ENCODE measurements at regions not wholly inside any gene's neighbourhood (a gene's known extent, or its start where the extent isn't known, plus 50 kb on each side); places are given as distances from the start of the nearest gene placed in this dataset.
"Not testable (repeated sequence)": the region's sequence is repeated elsewhere in the genome, so short reads cannot be mapped to it uniquely, and the experiment has no call there.

DNA sequence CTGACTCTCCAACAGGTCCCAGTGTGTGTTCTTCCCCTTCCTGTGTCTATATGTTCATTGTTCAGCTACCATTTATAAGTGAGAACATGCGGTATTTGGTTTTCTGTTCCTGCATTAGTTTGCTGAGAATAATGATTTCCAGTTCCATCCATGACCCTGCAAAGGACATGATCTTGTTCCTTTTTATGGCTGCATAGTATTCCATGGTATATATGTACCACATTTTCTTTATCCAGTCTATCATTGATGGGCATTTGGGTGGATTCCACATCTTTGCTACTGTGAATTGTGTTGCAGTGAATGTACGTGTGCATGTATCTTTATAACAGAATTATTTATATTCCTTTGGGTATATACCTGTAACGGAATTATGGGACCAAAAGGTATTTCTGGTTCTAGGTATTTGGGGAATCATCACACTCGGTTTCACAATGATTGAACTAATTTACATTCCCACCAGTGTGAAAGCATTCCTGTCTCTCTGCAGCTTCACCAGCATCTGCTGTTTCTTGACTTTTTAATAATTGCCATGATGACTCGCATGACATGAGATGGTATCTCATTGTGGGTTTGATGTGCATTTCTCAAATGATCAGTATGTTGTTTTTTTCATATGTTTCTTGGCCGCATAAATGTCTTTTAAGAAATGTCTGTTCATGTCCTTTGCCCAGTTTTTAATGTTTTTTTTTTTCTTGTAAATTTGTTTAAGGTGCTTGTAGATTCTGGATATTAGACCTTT, 60.2 kb downstream of the LSMEM1 start:
- 93% methylated on average over 6 of the region's 6 CpGs for WGBS
- H3K4me1 ChIP-seq (ENCODE audit: insufficient read depth), result no peaks in the 10 kb centered on the region
- no peaks in the 10 kb centered on the region for H3K36me3 ChIP-seq (ENCODE audit: insufficient read depth)
- H3K27ac ChIP-seq (ENCODE audit: low read depth), result no peak overlapping the region
- DNase-seq (ENCODE audit: extremely low spot score), result no peak
- no peak overlapping the region for H3K4me3 ChIP-seq (ENCODE audit: low read depth, low read length)

DNA sequence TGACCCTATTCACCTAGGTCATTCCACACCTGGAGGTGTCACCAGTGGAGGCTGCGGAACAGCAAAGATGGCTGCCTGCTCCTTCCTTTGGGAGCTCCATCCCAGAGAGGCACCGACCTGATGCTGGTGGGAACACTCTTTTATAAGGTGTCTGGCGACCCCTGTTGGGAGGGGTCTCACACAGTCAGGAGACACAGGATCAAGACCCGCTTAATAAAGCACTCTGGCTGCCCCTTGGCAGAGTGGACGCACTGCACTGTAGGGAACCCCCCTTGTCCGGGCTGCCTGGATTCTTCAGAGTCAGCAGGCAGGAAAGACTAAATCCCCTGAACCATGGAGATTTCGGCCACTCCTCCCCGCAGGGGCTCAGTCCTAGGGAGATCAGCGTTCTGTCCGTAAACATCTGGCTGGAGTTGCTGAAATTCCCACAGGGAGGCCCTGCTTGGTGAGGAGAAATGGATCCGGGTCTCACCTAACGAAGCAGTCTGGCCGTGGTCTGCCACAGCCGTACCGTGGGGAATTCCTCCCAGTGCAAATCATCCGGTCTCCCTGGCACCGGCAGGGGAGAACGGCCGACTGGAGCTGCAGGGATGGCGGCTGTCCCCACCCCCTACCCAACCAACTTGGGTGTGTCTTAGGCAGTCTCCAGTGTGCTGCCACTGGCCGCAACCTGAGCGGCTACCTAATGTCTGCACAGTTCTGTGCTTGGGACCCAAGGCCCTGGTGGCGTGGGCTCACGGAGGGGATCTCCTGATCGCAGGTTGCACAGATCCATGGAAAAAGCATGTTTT, 66.1 kb downstream of the LSMEM1 start:
- H3K27ac ChIP-seq (ENCODE audit: low read depth), result no peak overlapping the region
- no peak for DNase-seq (ENCODE audit: extremely low spot score)
- no peaks in the 10 kb centered on the region for H3K4me1 ChIP-seq (ENCODE audit: insufficient read depth)
- 91% methylated on average over 25 of the region's 25 CpGs for WGBS
- no peak overlapping the region for H3K4me3 ChIP-seq (ENCODE audit: low read depth, low read length)
- H3K36me3 ChIP-seq (ENCODE audit: insufficient read depth), result no peaks in the 10 kb centered on the region

DNA sequence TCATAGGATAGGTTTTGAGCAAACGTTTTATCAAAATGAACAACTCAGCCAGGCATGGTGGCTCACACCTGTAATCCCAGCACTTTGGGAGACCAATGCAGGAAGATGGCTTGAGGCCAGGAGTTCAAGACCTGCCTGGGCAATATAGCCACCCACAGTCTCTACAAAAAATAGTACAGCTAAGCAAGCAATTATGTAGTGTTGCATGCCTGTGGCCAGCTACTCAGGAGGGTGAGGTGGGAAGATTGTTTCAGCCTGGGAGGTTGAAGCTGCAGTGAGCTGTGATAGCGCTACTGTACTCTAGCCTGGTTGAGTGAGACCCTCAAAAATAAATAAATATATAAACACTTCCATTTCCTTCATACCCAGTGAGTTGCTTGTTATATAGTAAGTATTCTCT, 67.1 kb downstream of the LSMEM1 start:
- no peak for DNase-seq (ENCODE audit: extremely low spot score)
- Histone ChIP-seq H3K4me1 (ENCODE audit: insufficient read depth) (no peaks in the 10 kb centered on the region), H3K36me3 (ENCODE audit: insufficient read depth) (no peaks in the 10 kb centered on the region), H3K4me3 (ENCODE audit: low read depth, low read length) (no peak overlapping the region), H3K27ac (ENCODE audit: low read depth) (no peak overlapping the region)
- WGBS, result 75% methylated on average over 2 of the region's 2 CpGs

DNA sequence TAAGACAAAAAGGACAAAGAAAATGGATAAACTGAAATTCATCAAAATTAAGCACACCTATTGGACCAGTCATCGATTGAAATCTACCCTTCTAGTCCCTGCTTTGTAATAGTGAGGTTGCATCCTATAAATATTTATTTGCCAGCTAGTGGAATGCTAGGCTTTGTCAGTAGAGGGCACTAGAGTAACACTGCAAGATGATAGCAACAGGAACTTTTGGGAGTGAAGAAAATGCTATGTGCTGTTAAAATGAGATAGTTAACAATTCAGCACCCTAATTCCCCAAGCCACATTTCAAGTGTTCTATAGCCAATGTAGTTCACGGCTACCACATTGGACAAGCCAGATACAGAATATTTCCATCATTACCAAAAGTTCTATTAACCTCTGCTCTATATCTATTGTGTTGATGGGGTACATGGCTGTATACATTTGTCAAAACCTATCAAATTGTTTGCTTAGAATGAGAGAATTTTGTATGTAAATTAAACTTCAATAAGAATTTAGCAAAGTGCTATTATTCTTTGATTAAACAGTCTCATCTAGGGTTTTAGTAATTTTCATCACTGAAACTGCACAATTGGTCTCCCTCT, 69.8 kb downstream of the LSMEM1 start:
- no peak for DNase-seq (ENCODE audit: extremely low spot score)
- no peak overlapping the region for H3K4me3 ChIP-seq (ENCODE audit: low read depth, low read length)
- WGBS, result 28% methylated on average over 2 of the region's 2 CpGs
- H3K27ac ChIP-seq (ENCODE audit: low read depth), result no peak overlapping the region
- H3K36me3 ChIP-seq (ENCODE audit: insufficient read depth), result no peaks in the 10 kb centered on the region
- H3K4me1 ChIP-seq (ENCODE audit: insufficient read depth), result no peaks in the 10 kb centered on the region

DNA sequence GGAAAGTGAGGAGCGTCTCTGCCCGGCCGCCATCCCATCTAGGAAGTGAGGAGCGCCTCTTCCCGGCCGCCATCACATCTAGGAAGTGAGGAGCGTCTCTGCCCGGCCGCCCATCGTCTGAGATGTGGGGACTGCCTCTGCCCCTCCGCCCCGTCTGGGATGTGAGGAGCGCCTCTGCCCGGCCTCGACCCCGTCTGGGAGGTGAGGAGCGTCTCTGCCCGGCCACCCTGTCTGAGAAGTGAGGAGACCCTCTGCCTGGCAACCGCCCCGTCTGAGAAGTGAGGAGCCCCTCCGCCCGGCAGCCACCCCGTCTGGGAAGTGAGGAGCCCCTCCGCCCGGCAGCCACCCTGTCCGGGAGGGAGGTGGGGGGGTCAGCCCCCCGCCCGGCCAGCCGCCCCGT, 70.7 kb downstream of the LSMEM1 start:
- H3K36me3 ChIP-seq (ENCODE audit: insufficient read depth); H3K4me3 ChIP-seq (ENCODE audit: low read depth, low read length); H3K4me1 ChIP-seq (ENCODE audit: insufficient read depth); DNase-seq (ENCODE audit: extremely low spot score); H3K27ac ChIP-seq (ENCODE audit: low read depth): not testable (repeated sequence)
- WGBS, result 98% methylated on average over 14 of the region's 30 CpGs

DNA sequence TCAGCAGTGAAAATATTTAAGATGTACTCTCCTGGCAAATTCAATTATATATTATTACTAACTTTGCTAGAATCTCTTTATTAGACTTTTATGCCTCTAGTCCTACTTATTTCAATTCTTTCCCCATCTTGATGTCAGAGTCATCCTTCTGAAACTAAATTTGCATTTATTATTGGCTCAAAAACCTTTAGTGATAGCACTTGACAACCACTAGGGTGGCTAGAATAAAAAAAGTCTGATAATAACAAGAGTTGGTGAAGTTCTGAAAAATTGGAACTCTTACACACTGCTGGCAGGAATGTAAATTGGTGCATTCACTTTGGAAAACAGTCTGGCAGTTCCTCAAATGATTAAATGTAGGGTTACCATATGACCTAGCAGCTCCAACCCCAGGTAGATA, 73.8 kb downstream of the LSMEM1 start:
- H3K4me3 ChIP-seq (ENCODE audit: low read depth, low read length), result no peak overlapping the region
- H3K4me1 ChIP-seq (ENCODE audit: insufficient read depth), result no peaks in the 10 kb centered on the region
- no peak overlapping the region for H3K27ac ChIP-seq (ENCODE audit: low read depth)
- H3K36me3 ChIP-seq (ENCODE audit: insufficient read depth), result no peaks in the 10 kb centered on the region
- no peak for DNase-seq (ENCODE audit: extremely low spot score)

DNA sequence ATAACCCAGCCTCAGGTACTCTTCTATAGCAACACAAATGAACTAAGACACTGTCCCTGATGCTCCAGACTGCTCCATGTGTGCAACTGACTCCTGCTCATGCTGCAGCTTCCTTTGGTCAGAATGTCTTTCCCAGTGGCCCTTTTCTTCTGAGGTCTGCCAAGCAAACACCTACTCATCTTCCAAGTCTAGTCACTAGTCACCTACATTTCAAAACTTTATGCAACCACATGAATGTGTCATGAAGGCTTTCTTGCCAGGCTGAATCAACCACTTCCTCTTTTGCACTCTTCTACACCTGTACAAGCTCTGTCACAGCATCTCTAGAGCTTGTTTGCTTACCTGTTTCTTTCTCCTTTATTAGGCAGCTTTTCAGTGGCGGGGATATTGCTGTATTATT, 75.8 kb downstream of the LSMEM1 start:
- H3K27ac ChIP-seq (ENCODE audit: low read depth), result no peak overlapping the region
- H3K36me3 ChIP-seq (ENCODE audit: insufficient read depth), result no peaks in the 10 kb centered on the region
- DNase-seq (ENCODE audit: extremely low spot score), result no peak
- H3K4me1 ChIP-seq (ENCODE audit: insufficient read depth), result no peaks in the 10 kb centered on the region
- WGBS, result 91% methylated on average over 1 of the region's 1 CpG
- H3K4me3 ChIP-seq (ENCODE audit: low read depth, low read length), result no peak overlapping the region

DNA sequence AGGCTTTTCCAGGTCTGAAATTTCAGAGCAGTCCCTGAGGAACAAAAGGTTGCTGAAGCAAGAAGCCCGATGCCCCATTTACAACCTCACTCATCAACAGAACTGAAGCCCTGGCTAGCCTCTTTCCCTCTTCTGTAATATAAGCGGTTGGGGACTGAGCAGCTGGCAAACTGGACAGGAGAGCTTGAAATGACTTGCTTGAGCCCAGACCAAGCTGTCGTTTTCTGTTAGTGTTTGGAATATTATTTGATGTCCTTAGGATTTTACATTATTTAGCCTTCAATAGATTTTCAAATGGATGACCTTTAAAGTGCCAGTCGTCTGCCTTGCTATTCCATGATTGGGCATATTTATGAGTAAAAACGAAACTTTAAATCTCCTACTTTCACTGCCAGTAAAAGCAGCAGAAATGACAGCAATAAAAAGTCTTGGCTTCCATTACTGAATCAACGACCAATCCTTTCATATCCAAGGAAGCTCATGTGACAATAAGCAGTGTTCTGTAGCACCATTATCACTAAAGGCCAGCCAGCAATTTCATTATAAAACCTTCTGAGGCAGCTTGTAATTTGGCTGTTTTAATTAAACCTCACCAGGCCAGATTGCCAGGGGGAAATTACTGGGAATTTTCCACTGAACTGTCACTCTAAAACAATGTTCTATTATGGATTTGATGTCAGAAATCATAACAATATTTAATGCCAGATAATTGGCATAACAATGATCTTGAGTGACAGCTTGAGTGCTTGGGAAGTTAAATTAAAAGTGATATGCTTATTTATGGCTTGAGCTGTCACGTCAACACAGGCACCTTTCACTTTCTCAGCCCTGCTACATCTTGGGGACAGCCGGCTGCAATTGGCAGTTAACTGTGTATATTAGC, 85.9 kb downstream of the LSMEM1 start:
- DNase-seq (ENCODE audit: extremely low spot score), result no peak
- H3K36me3 ChIP-seq (ENCODE audit: insufficient read depth), result no peaks in the 10 kb centered on the region
- H3K4me3 ChIP-seq (ENCODE audit: low read depth, low read length), result no peak overlapping the region
- H3K4me1 ChIP-seq (ENCODE audit: insufficient read depth), result no peaks in the 10 kb centered on the region
- WGBS, result 29% methylated on average over 8 of the region's 8 CpGs
- no peak overlapping the region for H3K27ac ChIP-seq (ENCODE audit: low read depth)

DNA sequence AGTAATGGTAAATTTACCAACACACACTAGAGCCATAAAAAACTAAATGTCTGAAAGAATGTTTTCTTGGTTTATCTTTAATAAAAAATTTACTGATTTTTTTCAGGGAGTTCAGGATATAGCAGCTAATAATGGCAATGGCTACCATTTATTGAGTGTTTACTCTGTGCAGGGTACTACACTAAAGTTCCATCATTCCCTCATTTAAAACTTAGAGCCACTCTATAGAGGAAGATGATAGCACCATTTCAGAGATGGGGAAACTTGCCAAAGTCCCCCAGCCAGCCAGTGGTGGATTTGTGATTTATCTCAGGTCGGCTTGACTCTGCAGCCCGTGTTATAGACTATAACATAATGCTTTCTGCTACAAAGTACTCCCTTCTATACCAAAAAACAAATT, 86.6 kb downstream of the LSMEM1 start:
- no peak for DNase-seq (ENCODE audit: extremely low spot score)
- Histone ChIP-seq H3K4me1 (ENCODE audit: insufficient read depth) (no peaks in the 10 kb centered on the region), H3K27ac (ENCODE audit: low read depth) (no peak overlapping the region), H3K36me3 (ENCODE audit: insufficient read depth) (no peaks in the 10 kb centered on the region), H3K4me3 (ENCODE audit: low read depth, low read length) (no peak overlapping the region)
- WGBS, result 74% methylated on average over 2 of the region's 2 CpGs

DNA sequence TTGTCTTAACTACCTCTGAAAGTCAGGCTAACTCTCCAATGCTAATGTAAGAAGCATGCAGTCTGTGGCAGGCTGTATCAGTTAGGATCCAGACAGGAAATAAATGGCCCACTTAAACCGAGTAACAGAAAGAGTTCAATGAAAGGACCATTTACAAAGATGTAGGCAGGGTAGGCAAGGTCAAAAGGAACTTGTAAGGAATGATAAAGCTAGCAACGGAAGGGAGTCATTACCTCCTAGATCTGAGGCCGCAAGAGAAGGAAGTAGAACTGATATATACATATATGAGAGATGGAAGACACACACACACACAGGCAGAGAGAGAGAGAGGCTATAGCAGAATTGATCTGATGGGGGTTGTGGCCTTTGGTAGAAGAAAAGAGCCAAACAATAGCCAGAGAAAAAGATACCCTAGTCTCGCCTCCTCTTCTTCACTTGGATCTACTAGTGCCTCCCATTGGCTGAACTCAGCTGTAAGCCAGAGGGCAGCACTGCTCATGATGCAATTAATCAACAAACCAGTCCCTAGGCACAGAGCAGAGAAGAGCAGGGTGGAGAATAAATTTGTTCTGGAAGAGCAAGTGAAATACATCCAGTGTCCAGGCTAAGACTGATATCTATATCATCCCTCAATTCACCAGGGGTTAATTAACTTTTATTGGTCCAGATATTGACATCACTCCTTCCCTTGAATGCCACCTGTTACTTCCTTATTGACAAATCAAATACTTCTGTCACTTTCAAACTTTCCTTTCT, 91.2 kb downstream of the LSMEM1 start:
- no peak for DNase-seq (ENCODE audit: extremely low spot score)
- 62% methylated on average over 4 of the region's 4 CpGs for WGBS
- H3K36me3 ChIP-seq (ENCODE audit: insufficient read depth), result no peaks in the 10 kb centered on the region
- H3K27ac ChIP-seq (ENCODE audit: low read depth), result no peak overlapping the region
- no peak overlapping the region for H3K4me3 ChIP-seq (ENCODE audit: low read depth, low read length)
- H3K4me1 ChIP-seq (ENCODE audit: insufficient read depth), result no peaks in the 10 kb centered on the region

DNA sequence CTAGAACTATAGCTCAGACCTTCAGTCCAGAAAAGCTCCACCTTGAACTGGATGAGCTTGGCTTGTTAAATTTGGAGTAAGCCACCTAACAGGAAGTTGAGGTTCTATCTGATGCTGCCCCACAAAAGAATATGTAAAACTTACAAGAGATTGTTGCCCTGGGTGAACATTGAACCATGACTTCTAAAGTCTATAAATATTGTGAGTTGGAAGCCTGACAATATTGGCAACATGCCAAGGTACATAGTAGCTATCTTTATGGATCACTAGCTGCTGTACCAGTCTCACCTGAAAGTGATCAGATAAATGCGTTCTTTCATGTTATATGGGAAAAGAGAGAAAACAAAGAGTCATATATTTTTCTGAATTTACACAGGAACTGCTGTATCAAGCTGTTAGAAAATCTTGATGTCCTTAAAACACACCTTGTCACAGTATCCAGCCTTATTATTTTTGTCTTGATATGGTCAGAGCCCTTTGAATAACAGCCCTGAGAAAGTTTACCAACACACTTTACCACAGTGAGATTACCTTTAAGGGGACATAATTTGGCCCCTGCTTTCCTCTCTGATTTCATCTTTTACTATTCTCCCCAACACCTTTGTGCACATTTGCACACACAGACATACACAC, 92.0 kb downstream of the LSMEM1 start:
- Histone ChIP-seq H3K4me1 (ENCODE audit: insufficient read depth) (no peaks in the 10 kb centered on the region), H3K27ac (ENCODE audit: low read depth) (no peak overlapping the region), H3K36me3 (ENCODE audit: insufficient read depth) (no peaks in the 10 kb centered on the region), H3K4me3 (ENCODE audit: low read depth, low read length) (no peak overlapping the region)
- WGBS, result 55% methylated on average over 1 of the region's 1 CpG
- DNase-seq (ENCODE audit: extremely low spot score), result peak; percentile 68

DNA sequence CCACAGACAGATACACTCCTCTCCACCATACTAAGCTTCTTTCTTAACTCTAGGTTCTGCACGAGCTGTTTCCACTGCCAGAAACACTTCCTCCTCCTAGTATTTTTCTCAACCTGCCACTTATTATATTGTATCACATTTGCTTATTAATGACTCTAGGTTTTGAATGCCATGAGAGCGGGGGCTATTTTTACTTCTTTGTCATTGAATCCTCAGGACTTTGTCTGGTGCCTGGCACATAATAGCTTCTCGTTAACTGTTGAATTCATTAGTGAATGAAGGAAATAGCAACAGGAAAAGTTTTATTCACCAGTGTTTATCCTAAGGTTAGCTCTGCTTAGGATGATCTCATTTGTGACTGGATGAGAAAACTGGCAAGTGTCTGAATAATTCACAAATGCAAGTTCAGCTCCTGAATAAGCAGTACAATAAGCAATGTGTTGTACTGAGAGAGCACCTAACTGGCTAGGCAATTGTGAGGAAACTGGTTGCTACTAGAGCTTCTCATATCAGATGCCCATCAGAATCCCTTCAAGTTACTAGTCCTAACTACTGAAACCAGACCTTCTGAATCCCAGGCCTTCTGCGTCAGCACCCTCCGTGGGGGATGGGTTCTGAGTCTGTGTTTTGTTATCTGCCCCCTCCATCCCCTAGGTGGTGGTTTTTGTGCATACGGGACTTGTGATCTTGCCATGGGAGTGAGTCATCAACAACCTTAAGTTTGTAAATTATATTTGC, 92.7 kb downstream of the LSMEM1 start:
- Histone ChIP-seq H3K4me3 (ENCODE audit: low read depth, low read length) (no peak overlapping the region), H3K4me1 (ENCODE audit: insufficient read depth) (no peaks in the 10 kb centered on the region), H3K36me3 (ENCODE audit: insufficient read depth) (no peaks in the 10 kb centered on the region), H3K27ac (ENCODE audit: low read depth) (no peak overlapping the region)
- DNase-seq (ENCODE audit: extremely low spot score), result no peak
- 60% methylated on average over 6 of the region's 6 CpGs for WGBS

Measured in urinary bladder (tissue), 3 donors.